Neural progenitor cell (in vitro differentiated cells): ENCODE measurements at regions not wholly inside any gene's neighbourhood (a gene's known extent, or its start where the extent isn't known, plus 50 kb on each side); places are given as distances from the start of the nearest gene placed in this dataset.

Experiments used
- DNase-seq: peaks from one replicate; pipeline ENCODE4 v3.0.0-alpha.2; 2016; ENCODE audit warnings: low spot score
- H2AFZ ChIP-seq: fragments of 200-600 bp; sonication (generic); replicated peaks from 2 replicates; pipeline ENCODE4 v1.6.1; 2016; ENCODE audit warnings: antibody characterized with exemption
- H3F3A ChIP-seq: fragments of 200-600 bp; sonication (generic); 2 replicates; pipeline ENCODE4 v1.6.1; 2016; ENCODE audit warnings: antibody characterized with exemption, low read depth
- H3K27ac ChIP-seq: fragments of 200-600 bp; sonication (generic); 2 replicates; pipeline ENCODE4 v1.5.1; 2016; ENCODE audit warnings: mild to moderate bottlenecking
- H3K27me3 ChIP-seq: fragments of 200-600 bp; sonication (generic); 2 replicates; pipeline ENCODE4 v1.6.1; 2016; ENCODE audit warnings: mild to moderate bottlenecking, moderate library complexity
- H3K36me3 ChIP-seq: fragments of 200-600 bp; sonication (generic); 2 replicates; pipeline ENCODE4 v1.5.1; 2016
- H3K4me1 ChIP-seq: fragments of 200-600 bp; sonication (generic); 2 replicates; pipeline ENCODE4 v1.6.1; 2016; ENCODE audit warnings: mixed run types
- H3K4me2 ChIP-seq: fragments of 200-600 bp; sonication (generic); 2 replicates; pipeline ENCODE4 v1.6.1; 2016
- H3K4me3 ChIP-seq: fragments of 200-600 bp; sonication (generic); 2 replicates; pipeline ENCODE4 v1.5.1; 2016
- H3K79me2 ChIP-seq: fragments of 200-600 bp; sonication (generic); 2 replicates; pipeline ENCODE4 v1.6.1; 2016; ENCODE audit warnings: low read depth
- H3K9ac ChIP-seq: fragments of 200-600 bp; sonication (generic); 2 replicates; pipeline ENCODE4 v1.6.1; 2016
- H3K9me3 ChIP-seq: fragments of 200-600 bp; sonication (generic); 2 replicates; pipeline ENCODE4 v1.5.1; 2016; ENCODE audit warnings: low read depth
- H4K20me1 ChIP-seq: fragments of 200-600 bp; sonication (generic); 2 replicates; pipeline ENCODE4 v1.6.1; 2016; ENCODE audit warnings: low read depth
- H3K27ac Mint-ChIP-seq: 3 replicates; pipeline ENCODE4 v1.8.0; 2021; ENCODE audit warnings: mixed read lengths
- H3K27me3 Mint-ChIP-seq: 2 replicates; pipeline ENCODE4 v1.8.0; 2022; ENCODE audit warnings: low read depth, mild to moderate bottlenecking, inconsistent platforms, moderate library complexity, mixed read lengths; ENCODE audit not compliant: insufficient read depth
- H3K36me3 Mint-ChIP-seq: 3 replicates; pipeline ENCODE4 v1.8.0; 2021; ENCODE audit warnings: mixed read lengths
- H3K4me1 Mint-ChIP-seq: 3 replicates; pipeline ENCODE4 v1.8.0; 2021; ENCODE audit warnings: mixed read lengths
- H3K4me3 Mint-ChIP-seq: 3 replicates; pipeline ENCODE4 v1.8.0; 2021; ENCODE audit warnings: mild to moderate bottlenecking, moderate library complexity, mixed read lengths
- H3K9me3 Mint-ChIP-seq: 3 replicates; pipeline ENCODE4 v1.8.0; 2020; ENCODE audit warnings: mixed read lengths
- EZH2 ChIP-seq: fragments of 200-600 bp; sonication (generic); IDR thresholded peaks from 2 replicates; pipeline ENCODE4 v1.6.1; 2017; ENCODE audit warnings: antibody characterized with exemption, mild to moderate bottlenecking, moderate library complexity
- EZH2phosphoT487 ChIP-seq: fragments of 200-600 bp; sonication (generic); IDR thresholded peaks from 2 replicates; pipeline ENCODE4 v1.6.1; 2017; ENCODE audit warnings: antibody characterized with exemption
- TF ChIP-seq, protein P1 (sequence below): fragments of 200-600 bp; sonication (generic); IDR thresholded peaks from 2 replicates; pipeline ENCODE4 v1.5.1; 2017; ENCODE audit warnings: antibody characterized with exemption, mild to moderate bottlenecking

DNA sequence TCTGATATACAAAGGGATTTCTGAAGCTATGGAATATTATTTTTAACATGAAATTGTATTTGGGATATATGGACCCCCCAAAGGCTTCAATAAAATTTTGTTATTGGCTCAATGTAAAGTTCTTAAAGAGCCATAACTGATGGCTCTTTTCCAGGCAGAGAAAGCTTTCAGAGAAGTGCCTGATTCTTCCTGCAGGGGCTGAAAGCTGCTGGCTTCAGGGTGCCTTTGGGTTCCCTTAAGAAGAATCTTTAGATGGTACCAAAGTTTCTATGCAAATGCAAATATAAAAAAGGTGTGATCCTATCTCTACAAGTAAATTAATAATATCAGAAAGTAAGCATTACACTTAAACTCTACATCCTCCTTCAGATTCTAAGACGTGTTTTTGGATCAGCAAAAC, 72.6 kb downstream of the NR2F2 start:
- Histone ChIP-seq H3F3A (peaks cover 13% of the 10 kb centered on the region), H3K4me3 (no peak overlapping the region), H3K27ac (no peak overlapping the region), H3K9ac (no peak overlapping the region), H3K4me2 (no peak overlapping the region), H4K20me1 (peaks cover 3% of the 10 kb centered on the region), H3K79me2 (no peaks in the 10 kb centered on the region), H3K27me3 (peaks cover 100% of the 10 kb centered on the region), H3K36me3 (no peaks in the 10 kb centered on the region), H2AFZ (no peak overlapping the region), H3K4me1 (peaks cover 33% of the 10 kb centered on the region), H3K9me3 (no peaks in the 10 kb centered on the region)
- TF ChIP-seq EZH2, result no peak
- TF ChIP-seq, protein P1, sequence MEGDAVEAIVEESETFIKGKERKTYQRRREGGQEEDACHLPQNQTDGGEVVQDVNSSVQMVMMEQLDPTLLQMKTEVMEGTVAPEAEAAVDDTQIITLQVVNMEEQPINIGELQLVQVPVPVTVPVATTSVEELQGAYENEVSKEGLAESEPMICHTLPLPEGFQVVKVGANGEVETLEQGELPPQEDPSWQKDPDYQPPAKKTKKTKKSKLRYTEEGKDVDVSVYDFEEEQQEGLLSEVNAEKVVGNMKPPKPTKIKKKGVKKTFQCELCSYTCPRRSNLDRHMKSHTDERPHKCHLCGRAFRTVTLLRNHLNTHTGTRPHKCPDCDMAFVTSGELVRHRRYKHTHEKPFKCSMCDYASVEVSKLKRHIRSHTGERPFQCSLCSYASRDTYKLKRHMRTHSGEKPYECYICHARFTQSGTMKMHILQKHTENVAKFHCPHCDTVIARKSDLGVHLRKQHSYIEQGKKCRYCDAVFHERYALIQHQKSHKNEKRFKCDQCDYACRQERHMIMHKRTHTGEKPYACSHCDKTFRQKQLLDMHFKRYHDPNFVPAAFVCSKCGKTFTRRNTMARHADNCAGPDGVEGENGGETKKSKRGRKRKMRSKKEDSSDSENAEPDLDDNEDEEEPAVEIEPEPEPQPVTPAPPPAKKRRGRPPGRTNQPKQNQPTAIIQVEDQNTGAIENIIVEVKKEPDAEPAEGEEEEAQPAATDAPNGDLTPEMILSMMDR, result peak; percentile 16
- H3K27me3 Mint-ChIP-seq, result peaks cover 20% of the 10 kb centered on the region
- no peak overlapping the region for H3K27ac Mint-ChIP-seq
- no peak overlapping the region for H3K4me3 Mint-ChIP-seq
- no peak for DNase-seq
- peaks cover 2% of the 10 kb centered on the region for H3K9me3 Mint-ChIP-seq
- H3K36me3 Mint-ChIP-seq, result no peaks in the 10 kb centered on the region
- peaks cover 15% of the 10 kb centered on the region for H3K4me1 Mint-ChIP-seq

DNA sequence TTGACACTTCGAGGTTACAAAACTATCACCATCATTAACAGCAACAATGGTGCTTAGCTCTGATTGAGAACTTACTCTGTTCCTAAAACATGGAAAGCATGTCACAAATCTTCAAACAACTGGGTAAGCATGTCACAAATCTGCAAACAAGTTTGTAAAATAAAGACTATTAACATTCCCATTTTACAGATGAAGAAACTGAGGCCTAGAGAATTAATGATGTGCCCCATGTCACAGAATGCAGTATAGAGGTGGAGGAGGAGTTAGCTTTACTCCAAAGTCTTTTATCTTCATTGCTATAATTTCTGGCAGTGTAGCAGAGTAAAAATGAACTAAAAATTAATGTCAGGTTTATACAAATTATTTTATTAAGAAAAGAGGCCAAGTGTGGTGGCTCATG, 73.4 kb downstream of the NR2F2 start:
- H3K4me2 ChIP-seq, result no peak overlapping the region
- Mint-ChIP-seq H3K36me3 (no peaks in the 10 kb centered on the region), H3K9me3 (peaks cover 2% of the 10 kb centered on the region), H3K4me1 (peaks cover 19% of the 10 kb centered on the region), H3K27ac (no peak overlapping the region), H3K27me3 (peaks cover 23% of the 10 kb centered on the region), H3K4me3 (no peak overlapping the region)
- no peak overlapping the region for H3K9ac ChIP-seq
- no peaks in the 10 kb centered on the region for H3K79me2 ChIP-seq
- H3K4me1 ChIP-seq, result peaks cover 34% of the 10 kb centered on the region
- TF ChIP-seq EZH2phosphoT487 (no peak), EZH2 (no peak)
- TF ChIP-seq, protein P1, result no peak
- H3F3A ChIP-seq, result peaks cover 16% of the 10 kb centered on the region
- H3K27ac ChIP-seq, result no peak overlapping the region
- no peak overlapping the region for H2AFZ ChIP-seq
- no peaks in the 10 kb centered on the region for H3K9me3 ChIP-seq
- no peaks in the 10 kb centered on the region for H3K36me3 ChIP-seq
- H3K27me3 ChIP-seq, result peaks cover 100% of the 10 kb centered on the region
- no peak overlapping the region for H3K4me3 ChIP-seq
- H4K20me1 ChIP-seq, result peaks cover 3% of the 10 kb centered on the region
- DNase-seq, result no peak

DNA sequence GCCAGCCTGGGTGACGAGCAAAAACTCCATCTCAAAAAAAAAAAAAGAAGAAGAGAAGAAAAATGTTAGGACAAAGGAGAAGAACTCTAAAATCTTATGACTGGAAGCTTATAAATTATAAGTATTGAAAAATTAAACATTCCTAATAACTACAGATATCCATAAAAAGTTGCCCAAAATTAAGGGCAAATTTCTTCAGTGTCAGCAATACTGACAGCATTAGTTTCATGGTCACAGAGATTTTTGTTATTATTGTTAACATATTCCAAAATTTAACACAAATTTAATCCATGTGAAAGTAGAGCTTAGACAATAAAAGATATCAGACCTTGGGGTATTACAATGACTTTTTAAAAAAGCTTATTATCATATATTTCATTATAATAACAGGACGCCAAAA, 74.1 kb downstream of the NR2F2 start:
- Histone ChIP-seq H3K79me2 (no peaks in the 10 kb centered on the region), H3F3A (peaks cover 21% of the 10 kb centered on the region), H3K9me3 (no peaks in the 10 kb centered on the region), H3K9ac (no peak overlapping the region), H3K27ac (no peak overlapping the region), H3K36me3 (no peaks in the 10 kb centered on the region), H4K20me1 (peaks cover 3% of the 10 kb centered on the region), H3K4me1 (peaks cover 39% of the 10 kb centered on the region), H3K4me2 (no peak overlapping the region), H2AFZ (no peak overlapping the region), H3K4me3 (no peak overlapping the region), H3K27me3 (peaks cover 100% of the 10 kb centered on the region)
- DNase-seq, result no peak
- H3K9me3 Mint-ChIP-seq, result peaks cover 2% of the 10 kb centered on the region
- no peak overlapping the region for H3K27ac Mint-ChIP-seq
- no peak for TF ChIP-seq EZH2phosphoT487
- TF ChIP-seq, protein P1, result no peak
- no peak for TF ChIP-seq EZH2
- H3K27me3 Mint-ChIP-seq, result peaks cover 26% of the 10 kb centered on the region
- H3K4me1 Mint-ChIP-seq, result peaks cover 24% of the 10 kb centered on the region
- no peaks in the 10 kb centered on the region for H3K36me3 Mint-ChIP-seq
- no peak overlapping the region for H3K4me3 Mint-ChIP-seq
